K562 (cell line): ENCODE measurements at regions not wholly inside any gene's neighbourhood (a gene's known extent, or its start where the extent isn't known, plus 50 kb on each side); places are given as distances from the start of the nearest gene placed in this dataset.

Source experiments
- CTCF ChIP-seq, 3 experiments: IDR thresholded peaks in 2 of 3; conservative IDR thresholded peaks in 1 of 3; 2 replicates each; pipeline ENCODE4 v1.5.1; 2011 to 2012; ENCODE audit warnings: low read length in 3 of 3, mild to moderate bottlenecking in 3 of 3, control low read depth in 2 of 3, improper control_type of control experiment in 1 of 3, inconsistent platforms in 1 of 3, low read depth in 1 of 3, mixed read lengths in 1 of 3, moderate library complexity in 1 of 3; ENCODE audit not compliant: insufficient read depth in 2 of 3
- TBL1XR1 ChIP-seq, 2 experiments: IDR thresholded peaks; 2 replicates each; pipeline ENCODE4 v1.6.1; 2012; ENCODE audit warnings: improper control_type of control experiment in 2 of 2, low read length in 2 of 2, mild to moderate bottlenecking in 1 of 2

DNA sequence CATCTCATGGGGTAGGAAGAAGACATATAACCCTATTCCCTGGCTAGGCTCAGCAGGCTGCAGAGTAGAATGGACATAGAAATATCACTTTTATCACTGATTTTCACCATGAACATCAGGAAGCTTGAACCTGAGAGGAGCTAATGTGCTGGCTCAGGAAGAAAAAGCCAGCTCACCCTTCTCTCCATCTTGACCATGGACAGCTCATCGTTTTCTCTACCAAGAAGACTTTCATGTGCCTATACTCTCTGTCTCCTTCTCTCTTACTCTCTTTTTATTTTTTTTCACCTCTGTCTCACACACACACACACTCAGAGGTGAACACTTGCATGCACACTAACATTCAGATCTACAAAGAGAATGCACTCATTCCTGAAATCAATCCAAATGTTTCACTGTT, 372.8 kb upstream of the CNTNAP5 start:
- TF ChIP-seq CTCF (IDR thresholded peaks at IDR 0.05 in 2 of 3, conservative IDR thresholded peaks at IDR 0.05 in 1 of 3; ENCODE audit: insufficient read depth in 2 of 3, low read depth in 1 of 3, low read length in 3 of 3) (no peak), TBL1XR1 (IDR thresholded peaks at IDR 0.05; ENCODE audit: low read length in 2 of 2) (no peak)
